GM12892 (cell line): ENCODE measurements at regions not wholly inside any gene's neighbourhood (a gene's known extent, or its start where the extent isn't known, plus 50 kb on each side); places are given as distances from the start of the nearest gene placed in this dataset.

Experiments used
- DNase-seq: peaks from one replicate; pipeline ENCODE4 v3.0.0; 2011; ENCODE audit not compliant: insufficient read length
- FAIRE-seq: peaks from 2 replicates; lab custom pipeline; 2011; peaks lifted over from hg19 to GRCh38; lab: Jason Lieb, UNC
- POLR2A ChIP-seq: IDR thresholded peaks from 2 replicates; pipeline ENCODE4 v1.6.1; 2011; ENCODE audit warnings: low read depth, low read length, control low read depth
- POLR2AphosphoS5 ChIP-seq: IDR thresholded peaks from 2 replicates; pipeline ENCODE4 v1.6.1; 2011; ENCODE audit warnings: low read depth, low read length, control low read depth
- TAF1 ChIP-seq: IDR thresholded peaks from 2 replicates; pipeline ENCODE4 v1.6.1; 2011; ENCODE audit warnings: low read depth, mild to moderate bottlenecking, control low read depth, low read length, borderline replicate concordance

DNA sequence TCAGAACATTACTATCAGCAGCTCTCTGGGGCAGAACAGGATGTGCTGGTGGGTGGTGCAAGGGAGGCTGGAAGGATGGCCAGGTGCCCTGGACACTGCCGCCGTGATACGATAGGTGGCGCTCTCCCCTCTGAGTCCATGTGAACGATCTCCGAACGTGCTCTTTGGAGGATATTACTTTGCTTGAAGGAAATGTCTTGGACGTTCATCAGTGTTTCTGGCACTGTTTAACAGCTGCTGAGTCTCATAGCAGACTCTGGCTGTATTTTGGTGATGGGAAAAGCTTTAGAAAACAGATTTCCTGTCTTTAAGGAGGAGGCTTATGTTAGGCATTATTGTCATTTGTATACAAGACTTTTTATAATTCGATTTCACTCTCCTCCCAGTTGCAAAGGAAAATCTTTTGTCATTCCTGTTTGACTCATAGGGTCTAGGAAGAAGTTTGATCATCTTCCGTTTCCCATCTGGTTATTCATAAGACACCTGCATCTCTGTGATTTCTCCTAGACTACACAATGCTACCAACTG is 386.2 kb upstream of the ADGRL2 start:
- TF ChIP-seq POLR2A (no peak), POLR2AphosphoS5 (no peak), TAF1 (no peak)
- DNase-seq (peak; percentile 30), FAIRE-seq (peak; percentile 94)

DNA sequence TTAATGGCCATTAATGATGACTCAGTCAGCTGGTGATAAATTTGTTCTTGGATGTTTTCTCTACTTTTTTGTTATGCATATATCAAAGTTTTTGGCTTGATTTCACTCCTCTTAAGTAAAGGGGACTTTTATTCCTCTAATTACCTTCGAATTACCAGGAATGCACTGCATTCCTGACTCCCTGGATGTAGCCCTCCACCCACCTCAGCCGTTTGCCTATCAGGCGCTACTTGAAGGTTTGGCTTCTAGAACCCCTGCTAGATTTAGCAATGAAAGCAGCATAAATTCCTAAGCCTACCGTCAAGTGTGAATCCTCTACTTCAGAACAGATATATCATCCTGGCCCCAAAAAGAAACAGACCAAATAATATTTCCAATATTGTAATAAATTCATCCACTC is 387.8 kb upstream of the ADGRL2 start:
- no peak for DNase-seq
- FAIRE-seq, result no peak
- TF ChIP-seq POLR2A (no peak), POLR2AphosphoS5 (no peak), TAF1 (no peak)

DNA sequence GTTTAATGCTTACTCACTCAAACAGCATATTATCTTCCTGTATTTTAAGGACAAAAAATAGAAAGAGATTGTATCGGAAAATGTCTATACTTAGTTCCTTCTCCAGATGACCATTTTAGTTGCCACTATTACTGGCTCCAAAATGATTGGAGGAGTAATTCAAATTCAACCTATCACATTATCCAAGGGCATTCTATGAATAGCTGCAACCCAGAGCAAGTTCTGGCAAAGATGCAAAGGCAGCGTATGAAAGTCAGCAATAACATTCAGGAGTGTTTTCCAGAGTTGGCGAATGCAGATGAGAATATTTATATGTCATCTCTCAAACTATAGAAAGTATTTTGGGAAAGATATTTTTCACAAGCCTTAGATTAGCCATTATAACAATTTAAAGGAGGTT is 389.8 kb upstream of the ADGRL2 start:
- FAIRE-seq (no peak), DNase-seq (no peak)
- TF ChIP-seq TAF1 (no peak), POLR2AphosphoS5 (no peak), POLR2A (no peak)

DNA sequence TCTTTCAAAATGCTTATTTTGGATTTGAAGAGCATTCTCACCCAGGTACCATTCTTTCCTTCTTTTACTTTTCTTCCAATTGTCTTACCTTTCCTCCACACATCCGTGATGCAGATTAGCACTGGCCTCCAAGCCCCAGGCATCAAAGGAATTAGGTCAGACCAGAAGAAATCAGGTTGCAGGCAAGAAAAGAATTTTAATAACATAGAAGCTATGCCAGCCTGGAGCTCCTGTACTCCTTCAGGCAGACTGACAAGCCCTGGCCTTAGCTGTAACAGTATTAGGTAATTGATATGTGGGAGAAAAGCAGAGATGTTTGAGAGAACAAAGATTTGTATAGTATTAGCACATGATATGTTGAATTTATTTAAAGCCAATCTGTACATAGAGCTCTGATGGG is 390.4 kb upstream of the ADGRL2 start:
- no peak for DNase-seq

DNA sequence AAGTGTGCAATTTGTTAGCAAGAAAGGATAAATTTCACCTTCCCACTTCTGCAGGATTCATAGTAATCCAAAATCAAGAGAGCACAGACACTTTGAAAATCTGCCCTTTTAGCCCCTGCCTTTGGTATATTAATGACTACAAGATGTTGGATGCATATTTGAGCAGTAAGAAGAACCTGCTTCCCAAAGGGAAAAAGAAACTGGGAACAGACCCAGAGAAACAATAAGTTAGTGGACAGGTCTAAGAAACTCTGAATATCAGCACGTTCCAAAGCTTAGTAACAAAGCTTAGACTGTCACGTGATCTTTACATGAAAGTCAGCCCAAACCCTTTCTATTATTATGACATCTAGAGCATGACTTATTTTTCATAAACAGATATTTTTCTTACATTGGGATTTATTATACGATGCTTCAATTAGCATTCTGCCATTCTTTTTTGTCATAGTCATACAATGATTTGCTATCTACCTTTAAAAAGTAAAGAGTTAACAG is 390.9 kb upstream of the ADGRL2 start:
- TF ChIP-seq POLR2A (no peak), TAF1 (no peak), POLR2AphosphoS5 (no peak)
- DNase-seq (no peak), FAIRE-seq (no peak)

More for the DNA sequence above, 390.4 kb upstream of the ADGRL2 start:
- FAIRE-seq, result no peak
- TF ChIP-seq POLR2A (no peak), TAF1 (no peak), POLR2AphosphoS5 (no peak)

DNA sequence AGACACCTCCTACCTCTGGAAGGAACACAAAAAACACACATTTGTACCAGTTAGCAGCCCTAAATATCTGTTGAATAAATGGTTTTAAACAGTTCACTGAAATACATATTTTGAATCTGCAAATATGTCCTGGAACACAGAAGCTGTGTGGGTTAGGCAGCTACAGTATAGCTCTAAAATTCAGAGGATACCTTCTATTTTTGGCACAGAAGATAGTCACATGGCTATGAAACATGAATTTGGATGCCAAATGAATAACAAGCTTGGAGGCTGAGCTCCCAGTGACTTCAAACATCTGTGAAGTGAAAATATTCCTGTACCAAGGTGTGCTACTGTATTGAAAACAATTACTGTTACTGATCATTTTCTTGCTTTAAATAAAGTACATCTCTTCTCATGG is 391.5 kb upstream of the ADGRL2 start:
- TF ChIP-seq POLR2AphosphoS5 (no peak), POLR2A (no peak), TAF1 (no peak)
- no peak for DNase-seq
- no peak for FAIRE-seq

DNA sequence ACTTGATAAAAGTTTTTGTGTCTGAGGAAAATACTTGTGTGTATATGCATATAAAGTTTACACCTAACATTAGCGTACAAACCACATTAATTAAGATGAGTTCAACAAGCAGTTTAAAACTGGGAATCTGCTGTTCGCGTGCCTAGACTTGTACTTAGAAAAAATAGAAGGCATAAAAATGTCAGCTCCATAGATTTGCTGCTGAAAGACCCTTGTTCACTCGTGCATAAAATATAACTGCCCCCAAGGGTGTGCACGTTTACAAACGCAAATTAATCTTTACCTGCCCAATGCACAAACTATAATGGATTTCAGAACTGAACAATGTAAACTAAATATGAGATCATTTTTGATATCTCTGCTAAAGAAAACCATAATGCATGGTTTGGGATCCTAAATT is 392.3 kb upstream of the ADGRL2 start:
- no peak for DNase-seq
- no peak for TF ChIP-seq POLR2AphosphoS5
- no peak for FAIRE-seq

DNA sequence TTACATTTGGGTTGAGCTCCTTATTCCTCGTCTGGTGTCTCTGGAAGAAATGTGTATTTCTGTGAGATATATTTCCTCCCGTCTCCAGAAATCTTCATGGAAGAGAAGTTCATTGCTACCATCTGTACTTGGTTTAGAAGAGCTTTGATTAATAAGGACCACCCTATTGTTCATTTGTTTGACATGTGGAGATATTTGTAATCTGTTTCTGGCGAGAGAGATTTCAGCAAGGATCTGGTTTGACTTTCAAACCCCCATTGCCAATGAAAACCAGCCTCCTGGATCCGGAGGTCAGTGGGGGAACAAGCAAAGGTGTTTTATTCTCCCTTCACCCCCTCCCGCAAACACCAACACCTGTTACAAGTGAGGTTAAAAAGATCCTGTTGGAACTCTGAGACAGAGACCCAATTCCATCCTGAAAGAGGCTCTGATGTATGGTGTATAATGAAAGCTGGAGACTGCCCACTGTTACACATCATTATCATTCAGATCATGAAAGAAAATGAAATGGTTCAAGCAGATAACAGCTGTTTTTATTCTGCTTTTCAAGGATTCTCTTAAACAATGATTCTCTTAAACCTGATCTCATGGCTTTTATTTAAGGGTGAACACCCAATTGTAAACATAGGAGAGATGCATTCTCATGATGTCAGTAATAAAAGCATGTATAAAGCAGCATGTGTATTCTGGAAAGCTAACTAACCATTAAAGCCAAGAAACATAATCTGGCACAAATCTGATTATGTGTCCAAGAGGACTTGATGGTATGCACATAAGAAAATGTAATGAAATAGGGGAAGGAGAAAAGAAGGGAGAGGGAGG is 393.5 kb upstream of the ADGRL2 start:
- no peak for DNase-seq
- no peak for FAIRE-seq

DNA sequence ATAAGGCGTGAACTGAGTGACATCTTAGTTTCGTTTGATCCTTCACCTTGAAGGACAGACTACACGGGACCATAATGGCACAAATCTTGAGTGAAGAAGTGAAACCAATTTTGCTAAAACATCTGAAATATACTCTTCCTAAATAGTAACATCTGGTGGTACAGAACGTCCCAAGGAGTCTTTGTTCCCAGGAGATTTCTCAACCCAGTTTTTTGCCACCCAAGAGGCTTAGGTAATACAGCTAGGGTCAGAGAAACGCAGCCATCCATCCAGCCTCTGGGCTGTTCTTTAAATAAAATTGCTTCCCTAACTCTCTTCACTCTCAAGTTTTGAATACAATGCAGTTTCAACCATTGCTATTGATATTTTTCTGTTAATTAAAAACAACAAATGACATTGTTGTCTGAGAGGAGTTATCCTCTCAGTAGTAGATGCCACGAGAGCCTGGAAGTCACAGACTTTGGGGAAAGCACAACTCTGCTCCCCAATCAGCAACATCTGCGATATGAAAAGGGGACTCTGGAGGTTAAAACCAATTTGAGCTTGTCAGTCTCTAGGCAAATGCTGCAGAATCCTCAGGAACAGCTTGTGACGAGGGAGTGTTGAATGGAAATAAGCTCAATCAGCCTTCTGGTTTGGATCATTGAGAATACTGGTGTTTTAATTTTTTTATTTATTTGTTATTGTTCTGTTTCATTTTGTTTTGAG is 394.3 kb upstream of the ADGRL2 start:
- TF ChIP-seq TAF1, result no peak
- no peak for TF ChIP-seq POLR2A
- no peak for TF ChIP-seq POLR2AphosphoS5
- no peak for FAIRE-seq
- DNase-seq, result no peak

More for the DNA sequence above, 393.5 kb upstream of the ADGRL2 start:
- no peak for TF ChIP-seq POLR2A
- no peak for TF ChIP-seq TAF1
- no peak for TF ChIP-seq POLR2AphosphoS5

DNA sequence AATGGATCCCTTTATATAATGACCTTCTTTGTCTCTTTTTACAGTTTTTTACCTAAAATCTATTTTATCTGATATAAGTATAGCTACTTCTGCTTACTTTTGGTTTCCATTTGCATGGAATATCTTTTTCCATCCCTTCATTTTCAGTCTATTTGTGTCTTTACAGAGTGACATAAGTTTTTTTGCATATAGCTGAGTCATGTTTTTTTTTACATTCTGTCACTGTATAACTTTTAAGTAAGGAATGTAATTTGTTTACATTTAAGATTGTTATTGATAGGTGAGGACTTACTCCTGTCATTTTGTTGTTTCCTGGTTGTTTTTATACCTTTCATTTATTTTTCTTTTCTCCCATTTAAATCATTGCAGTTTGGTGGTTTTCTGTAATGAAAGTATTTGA is 402.7 kb upstream of the ADGRL2 start:
- TF ChIP-seq TAF1 (no peak), POLR2AphosphoS5 (no peak), POLR2A (no peak)
- no peak for DNase-seq
- no peak for FAIRE-seq

DNA sequence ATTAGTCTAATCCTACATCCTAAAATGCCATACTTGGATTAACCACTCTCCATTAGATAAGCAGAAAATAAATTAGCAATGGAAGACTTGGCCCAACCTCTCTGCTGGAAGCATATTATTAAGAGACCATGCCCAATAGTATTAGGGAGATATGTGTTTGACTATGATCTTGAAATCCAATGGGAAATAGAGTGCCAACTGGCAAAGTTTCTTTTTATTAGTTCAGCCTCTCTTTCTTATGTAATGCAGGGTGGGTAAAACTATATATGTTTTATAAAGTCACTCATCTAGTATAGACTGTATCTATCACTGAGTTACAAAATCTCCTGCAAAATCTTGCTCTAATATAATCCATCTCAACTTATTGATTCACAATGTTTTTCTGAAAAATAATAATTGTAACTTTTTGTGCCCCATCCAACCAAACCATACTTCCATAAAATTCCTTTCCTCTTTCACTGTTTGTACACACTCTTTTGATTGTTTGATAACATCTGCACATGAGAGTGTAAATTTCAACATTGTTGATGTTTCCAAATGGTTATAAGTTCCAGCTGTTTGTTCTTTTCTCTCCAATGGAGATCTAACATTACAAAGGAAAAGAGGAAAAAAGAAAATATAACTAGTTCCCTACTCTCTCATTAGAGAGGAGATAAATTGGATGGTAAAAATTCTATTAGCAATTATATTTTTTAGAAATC is 408.1 kb upstream of the ADGRL2 start:
- FAIRE-seq, result no peak
- TF ChIP-seq POLR2AphosphoS5 (no peak), POLR2A (no peak), TAF1 (no peak)

More for the DNA sequence above, 408.1 kb upstream of the ADGRL2 start:
- DNase-seq, result no peak
